HL-60 (cell line): ENCODE measurements at regions not wholly inside any gene's neighbourhood (a gene's known extent, or its start where the extent isn't known, plus 50 kb on each side); places are given as distances from the start of the nearest gene placed in this dataset.

Experiments
- CTCF ChIP-seq: IDR thresholded peaks from one replicate; pipeline ENCODE4 v1.5.1; 2011; ENCODE audit warnings: low read length, control low read depth, inconsistent platforms; ENCODE audit not compliant: insufficient read depth
- GABPA ChIP-seq: IDR thresholded peaks from 2 replicates; pipeline ENCODE4 v1.6.1; 2012; ENCODE audit warnings: low read depth

- TF ChIP-seq CTCF (no peak), GABPA (no peak)
Measured at GRCh38 chr5:32848120-32848519, 137.0 kb downstream of the NPR3 start.
